ENCODE measurements at regions not wholly inside any gene's neighbourhood (a gene's known extent, or its start where the extent isn't known, plus 50 kb on each side); places are given as distances from the start of the nearest gene placed in this dataset.

- no peak for DNase-seq
Measured at GRCh38 chr7:16046041-16046440, 359.6 kb upstream of the MEOX2 start.

- no peak for DNase-seq
Measured at GRCh38 chr7:16045296-16045695, 358.8 kb upstream of the MEOX2 start.

GRCh38 chr7:16044645-16045044 is 358.2 kb upstream of the MEOX2 start:
- no peak for DNase-seq

- no peak for DNase-seq
Measured at GRCh38 chr7:16040346-16040745, 353.9 kb upstream of the MEOX2 start.

- no peak for DNase-seq
Measured at GRCh38 chr7:16038906-16039305, 352.4 kb upstream of the MEOX2 start.

GRCh38 chr7:16035392-16035791 is 348.9 kb upstream of the MEOX2 start:
- no peak for DNase-seq

GRCh38 chr7:16034866-16035265 is 348.4 kb upstream of the MEOX2 start:
- no peak for DNase-seq

- no peak for DNase-seq
Measured at GRCh38 chr7:16034353-16034752, 347.9 kb upstream of the MEOX2 start.

GRCh38 chr7:16033233-16033632 is 346.8 kb upstream of the MEOX2 start:
- DNase-seq: no peak

GRCh38 chr7:16028636-16029035 is 342.2 kb upstream of the MEOX2 start:
- no peak for DNase-seq

- no peak for DNase-seq
Measured at GRCh38 chr7:16028103-16028502, 341.6 kb upstream of the MEOX2 start.

GRCh38 chr7:16027396-16027795 is 340.9 kb upstream of the MEOX2 start:
- DNase-seq: no peak

GRCh38 chr7:16026253-16027020 is 340.0 kb upstream of the MEOX2 start:
- no peak for DNase-seq

GRCh38 chr7:16025696-16026095 is 339.2 kb upstream of the MEOX2 start:
- no peak for DNase-seq

GRCh38 chr7:16023503-16023902 is 337.0 kb upstream of the MEOX2 start:
- no peak for DNase-seq

- no peak for DNase-seq
Measured at GRCh38 chr7:16023046-16023445, 336.6 kb upstream of the MEOX2 start.

- DNase-seq: no peak
Measured at GRCh38 chr7:16021851-16022250, 335.4 kb upstream of the MEOX2 start.

- DNase-seq: no peak
Measured at GRCh38 chr7:16015981-16016380, 329.5 kb upstream of the MEOX2 start.

GRCh38 chr7:16014031-16014430 is 327.5 kb upstream of the MEOX2 start:
- no peak for DNase-seq

GRCh38 chr7:16007911-16008310 is 321.4 kb upstream of the MEOX2 start:
- DNase-seq: no peak

GRCh38 chr7:16004702-16005101 is 318.2 kb upstream of the MEOX2 start:
- DNase-seq: no peak

- no peak for DNase-seq
Measured at GRCh38 chr7:16001477-16001876, 315.0 kb upstream of the MEOX2 start.

- DNase-seq: no peak
Measured at GRCh38 chr7:15998617-15999016, 312.1 kb upstream of the MEOX2 start.

GRCh38 chr7:15995027-15995426 is 308.5 kb upstream of the MEOX2 start:
- no peak for DNase-seq

GRCh38 chr7:15989194-15989593 is 302.7 kb upstream of the MEOX2 start:
- no peak for DNase-seq
